KMS-11 (cell line): ENCODE measurements at regions not wholly inside any gene's neighbourhood (a gene's known extent, or its start where the extent isn't known, plus 50 kb on each side); places are given as distances from the start of the nearest gene placed in this dataset.

ENCODE experiments used
- H2AFZ ChIP-seq: fragments of 200-600 bp; sonication (generic); 2 replicates; pipeline ENCODE4 v1.6.1; 2016; ENCODE audit warnings: antibody characterized with exemption, mixed run types, low read depth
- H3K27ac ChIP-seq: fragments of 200-600 bp; sonication (generic); 2 replicates; pipeline ENCODE4 v1.6.1; 2016; ENCODE audit warnings: mild to moderate bottlenecking, mixed run types
- H3K27me3 ChIP-seq: fragments of 200-600 bp; sonication (generic); 2 replicates; pipeline ENCODE4 v1.6.1; 2017; ENCODE audit warnings: mild to moderate bottlenecking, low read depth, mixed run types, moderate library complexity; ENCODE audit not compliant: insufficient read depth
- H3K36me3 ChIP-seq: fragments of 200-600 bp; sonication (generic); 2 replicates; pipeline ENCODE4 v1.6.1; 2017; ENCODE audit warnings: mild to moderate bottlenecking, mixed run types; ENCODE audit not compliant: insufficient read depth
- H3K4me1 ChIP-seq: fragments of 200-600 bp; sonication (generic); 2 replicates; pipeline ENCODE4 v1.6.1; 2016; ENCODE audit warnings: mild to moderate bottlenecking, low read depth, mixed run types; ENCODE audit not compliant: poor library complexity, severe bottlenecking
- H3K4me2 ChIP-seq: fragments of 200-600 bp; sonication (generic); 2 replicates; pipeline ENCODE4 v1.7.0; 2016; ENCODE audit warnings: mild to moderate bottlenecking, mixed run types
- H3K4me3 ChIP-seq: fragments of 200-600 bp; sonication (generic); IDR thresholded peaks from 2 replicates; pipeline ENCODE4 v1.6.1; 2017; ENCODE audit warnings: low read depth, low read length, mixed read lengths; ENCODE audit not compliant: insufficient read depth
- H3K79me2 ChIP-seq: fragments of 200-600 bp; sonication (generic); 2 replicates; pipeline ENCODE4 v1.6.1; 2016; ENCODE audit warnings: low read depth, mixed run types; ENCODE audit not compliant: insufficient read depth
- H3K9ac ChIP-seq: fragments of 200-600 bp; sonication (generic); 2 replicates; pipeline ENCODE4 v1.6.1; 2016; ENCODE audit warnings: mild to moderate bottlenecking, mixed run types
- H4K20me1 ChIP-seq: fragments of 200-600 bp; sonication (generic); 2 replicates; pipeline ENCODE4 v1.6.1; 2016; ENCODE audit warnings: mild to moderate bottlenecking, mixed run types; ENCODE audit not compliant: insufficient read depth
- TF ChIP-seq, protein P1 (sequence below): fragments of 200-600 bp; sonication (generic); conservative IDR thresholded peaks from 2 replicates; pipeline ENCODE4 v1.6.1; 2017; ENCODE audit warnings: low read depth, mild to moderate bottlenecking, antibody characterized with exemption, low read length, moderate library complexity, mixed read lengths

DNA sequence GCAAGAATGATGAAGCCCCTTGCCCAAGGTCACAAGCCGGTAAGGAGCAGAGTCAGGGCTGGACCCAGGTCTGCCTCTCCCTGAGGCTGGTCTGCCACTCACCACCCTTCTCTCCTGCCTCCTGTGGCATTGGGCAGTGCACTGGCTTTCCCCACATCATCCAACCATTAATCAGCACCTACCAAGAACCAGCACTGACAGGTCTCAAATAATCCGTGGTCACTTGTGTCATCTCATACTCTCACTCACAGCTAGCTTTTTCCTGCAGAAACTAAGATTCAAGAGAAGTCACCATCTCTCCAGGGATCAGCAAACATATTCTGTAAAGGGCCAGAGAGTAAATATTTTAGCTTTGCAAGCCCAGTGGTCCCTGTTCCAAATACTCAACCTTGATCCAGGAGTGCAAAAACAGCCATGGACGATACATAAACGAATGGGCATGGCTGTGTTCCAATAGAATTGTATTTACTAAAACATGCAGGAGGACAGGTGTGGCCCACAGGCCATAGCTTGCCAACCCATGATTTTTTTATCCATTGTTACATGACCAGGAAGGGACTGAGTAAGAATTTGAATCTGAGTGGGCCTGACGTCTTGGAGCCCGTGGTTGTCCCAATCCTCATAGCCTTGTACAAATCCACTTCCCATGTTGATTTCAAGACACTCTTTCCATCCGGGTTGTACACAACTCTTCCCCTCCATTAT, 374.2 kb downstream of the BCL11B start:
- Histone ChIP-seq H4K20me1 (no peaks in the 10 kb centered on the region), H3K4me3 (no peak overlapping the region), H3K27me3 (no peaks in the 10 kb centered on the region), H3K27ac (no peak overlapping the region), H3K4me1 (no peaks in the 10 kb centered on the region), H3K36me3 (no peaks in the 10 kb centered on the region), H2AFZ (no peak overlapping the region), H3K4me2 (no peak overlapping the region), H3K9ac (no peak overlapping the region), H3K79me2 (no peaks in the 10 kb centered on the region)
- TF ChIP-seq, protein P1, sequence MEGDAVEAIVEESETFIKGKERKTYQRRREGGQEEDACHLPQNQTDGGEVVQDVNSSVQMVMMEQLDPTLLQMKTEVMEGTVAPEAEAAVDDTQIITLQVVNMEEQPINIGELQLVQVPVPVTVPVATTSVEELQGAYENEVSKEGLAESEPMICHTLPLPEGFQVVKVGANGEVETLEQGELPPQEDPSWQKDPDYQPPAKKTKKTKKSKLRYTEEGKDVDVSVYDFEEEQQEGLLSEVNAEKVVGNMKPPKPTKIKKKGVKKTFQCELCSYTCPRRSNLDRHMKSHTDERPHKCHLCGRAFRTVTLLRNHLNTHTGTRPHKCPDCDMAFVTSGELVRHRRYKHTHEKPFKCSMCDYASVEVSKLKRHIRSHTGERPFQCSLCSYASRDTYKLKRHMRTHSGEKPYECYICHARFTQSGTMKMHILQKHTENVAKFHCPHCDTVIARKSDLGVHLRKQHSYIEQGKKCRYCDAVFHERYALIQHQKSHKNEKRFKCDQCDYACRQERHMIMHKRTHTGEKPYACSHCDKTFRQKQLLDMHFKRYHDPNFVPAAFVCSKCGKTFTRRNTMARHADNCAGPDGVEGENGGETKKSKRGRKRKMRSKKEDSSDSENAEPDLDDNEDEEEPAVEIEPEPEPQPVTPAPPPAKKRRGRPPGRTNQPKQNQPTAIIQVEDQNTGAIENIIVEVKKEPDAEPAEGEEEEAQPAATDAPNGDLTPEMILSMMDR, result no peak

GRCh38 chr14:98899441-98899840, 372.6 kb downstream of the BCL11B start:
- Histone ChIP-seq H3K27me3 (no peaks in the 10 kb centered on the region), H4K20me1 (no peaks in the 10 kb centered on the region), H3K79me2 (no peaks in the 10 kb centered on the region), H3K4me3 (no peak overlapping the region), H3K4me1 (no peaks in the 10 kb centered on the region), H3K27ac (no peak overlapping the region), H3K9ac (no peak overlapping the region), H2AFZ (no peak overlapping the region), H3K36me3 (no peaks in the 10 kb centered on the region), H3K4me2 (no peak overlapping the region)
- TF ChIP-seq, protein P1, result no peak

DNA sequence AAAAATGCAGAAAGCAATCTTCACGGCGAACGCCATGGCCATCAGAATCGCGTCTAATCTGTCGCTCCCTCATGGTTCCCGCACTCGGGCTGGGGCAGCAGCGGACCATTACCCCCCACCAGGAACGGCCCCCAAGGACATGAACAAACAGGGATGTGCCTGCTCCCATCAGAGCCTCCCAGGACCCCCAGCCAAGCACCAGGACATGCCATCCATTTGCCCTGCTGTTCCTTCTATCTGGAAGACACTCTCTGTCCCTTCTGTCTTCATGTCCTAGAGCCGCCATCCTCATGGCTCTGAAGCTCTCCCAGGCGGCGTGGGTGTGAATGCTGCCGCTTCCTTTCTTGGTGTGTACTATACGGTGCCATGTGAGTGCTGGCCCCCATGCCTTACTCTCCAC, 371.8 kb downstream of the BCL11B start:
- H3K27me3 ChIP-seq, result no peaks in the 10 kb centered on the region
- no peak overlapping the region for H3K4me3 ChIP-seq
- TF ChIP-seq, protein P1, result no peak
- H3K9ac ChIP-seq, result no peak overlapping the region
- no peaks in the 10 kb centered on the region for H3K36me3 ChIP-seq
- H3K79me2 ChIP-seq, result no peaks in the 10 kb centered on the region
- H4K20me1 ChIP-seq, result no peaks in the 10 kb centered on the region
- no peak overlapping the region for H3K4me2 ChIP-seq
- H2AFZ ChIP-seq, result no peak overlapping the region
- H3K4me1 ChIP-seq, result no peaks in the 10 kb centered on the region
- H3K27ac ChIP-seq, result no peak overlapping the region

- Histone ChIP-seq H3K79me2 (no peaks in the 10 kb centered on the region), H3K4me1 (no peaks in the 10 kb centered on the region), H2AFZ (no peak overlapping the region), H4K20me1 (no peaks in the 10 kb centered on the region), H3K36me3 (no peaks in the 10 kb centered on the region), H3K27me3 (no peaks in the 10 kb centered on the region), H3K4me2 (no peak overlapping the region), H3K27ac (no peak overlapping the region), H3K4me3 (no peak overlapping the region), H3K9ac (no peak overlapping the region)
- TF ChIP-seq, protein P1, result no peak
Measured at GRCh38 chr14:98900798-98901197, 371.2 kb downstream of the BCL11B start.
